Left renal cortex interstitium (tissue), 4 donors: ENCODE measurements at regions not wholly inside any gene's neighbourhood (a gene's known extent, or its start where the extent isn't known, plus 50 kb on each side); places are given as distances from the start of the nearest gene placed in this dataset.
"Not testable (repeated sequence)": the region's sequence is repeated elsewhere in the genome, so short reads cannot be mapped to it uniquely, and the experiment has no call there.

ENCODE experiments used
- DNase-seq, 4 donors: peaks; one replicate each; pipeline ENCODE4 v3.0.0-alpha.2; 2013; ENCODE audit warnings: low read depth in 4 of 4, low spot score in 2 of 4, missing footprints in 1 of 4

- DNase-seq = no peak
Measured at GRCh38 chr13:99747403-99747710, 224.2 kb downstream of the ZIC5 start.

GRCh38 chr13:99746637-99747402 lies 224.7 kb downstream of the ZIC5 start:
- peak in 1 of 4 donors; percentile 8 for DNase-seq

DNA sequence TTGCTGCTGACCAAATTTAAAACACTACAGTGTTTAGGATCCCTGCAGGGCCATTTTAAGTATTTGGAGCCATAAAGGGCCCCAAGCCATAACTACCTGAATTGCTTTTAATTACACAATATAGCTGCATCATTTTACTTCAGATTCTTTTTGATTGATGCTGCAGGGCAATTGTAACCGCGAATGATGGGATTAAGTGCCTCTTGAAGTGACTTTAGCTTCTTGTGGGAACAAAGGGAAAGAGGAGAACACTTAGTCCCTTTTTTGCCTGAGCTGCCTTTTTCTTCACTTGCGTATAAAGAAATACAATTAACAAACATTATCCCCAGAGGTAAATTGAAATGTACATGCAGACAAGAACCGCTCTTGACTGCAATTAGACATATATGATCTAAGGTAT lies 228.5 kb downstream of the ZIC5 start:
- no peak for DNase-seq

DNA sequence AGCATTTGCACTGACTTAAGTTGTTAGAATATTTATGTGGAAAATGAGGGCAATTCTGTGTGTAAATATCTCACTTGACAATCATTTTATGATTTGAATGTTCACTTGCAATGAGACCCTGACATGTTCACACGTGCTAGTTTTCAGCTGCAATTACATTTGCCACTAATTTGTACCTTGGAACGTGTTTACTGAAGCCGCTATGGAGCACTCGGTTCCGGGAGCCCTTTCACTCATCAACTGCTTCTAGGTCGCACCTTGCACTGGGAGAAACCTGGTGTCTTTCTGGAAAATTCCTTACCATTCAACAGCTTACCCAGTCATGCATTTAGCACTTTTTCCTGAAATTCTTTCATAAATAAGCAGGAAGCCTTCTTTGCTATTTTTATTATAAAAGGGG lies 229.6 kb downstream of the ZIC5 start:
- DNase-seq = no peak

DNA sequence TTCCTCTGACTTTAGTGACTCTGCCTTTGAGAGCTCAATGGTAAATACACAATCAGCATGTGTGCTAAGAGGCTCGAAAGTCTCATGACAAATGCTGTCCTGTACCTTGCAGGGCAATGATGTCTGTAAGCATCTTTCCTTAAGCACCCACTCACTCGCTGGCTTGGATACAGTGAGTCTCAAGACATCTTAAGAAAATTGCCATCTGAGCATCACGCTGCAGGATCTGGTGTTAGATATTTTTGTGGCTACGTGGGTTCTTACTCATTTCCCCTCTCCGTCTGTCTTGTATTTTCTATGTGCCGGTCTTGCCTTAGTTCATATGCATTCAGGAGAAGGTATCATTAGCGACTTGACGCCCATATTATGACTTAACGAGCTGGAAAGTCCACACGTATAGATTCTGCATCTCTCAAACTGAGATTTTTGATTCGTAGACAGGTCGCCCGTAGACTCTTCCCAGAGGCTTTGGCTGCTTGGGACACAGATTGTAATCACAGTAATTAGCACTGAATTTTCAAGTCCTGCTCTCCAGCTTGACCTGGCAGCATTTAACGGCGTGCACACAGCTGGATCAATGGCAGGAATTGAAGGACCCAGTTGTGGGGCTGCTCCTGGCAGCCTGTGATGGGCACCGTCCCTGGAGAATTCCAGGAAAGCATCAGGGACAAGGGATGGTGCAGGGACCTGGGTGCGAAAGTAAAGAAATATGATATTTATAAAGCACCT lies 231.2 kb downstream of the ZIC5 start:
- DNase-seq = no peak

GRCh38 chr13:99738626-99739025 lies 232.9 kb downstream of the ZIC5 start:
- DNase-seq = no peak

DNA sequence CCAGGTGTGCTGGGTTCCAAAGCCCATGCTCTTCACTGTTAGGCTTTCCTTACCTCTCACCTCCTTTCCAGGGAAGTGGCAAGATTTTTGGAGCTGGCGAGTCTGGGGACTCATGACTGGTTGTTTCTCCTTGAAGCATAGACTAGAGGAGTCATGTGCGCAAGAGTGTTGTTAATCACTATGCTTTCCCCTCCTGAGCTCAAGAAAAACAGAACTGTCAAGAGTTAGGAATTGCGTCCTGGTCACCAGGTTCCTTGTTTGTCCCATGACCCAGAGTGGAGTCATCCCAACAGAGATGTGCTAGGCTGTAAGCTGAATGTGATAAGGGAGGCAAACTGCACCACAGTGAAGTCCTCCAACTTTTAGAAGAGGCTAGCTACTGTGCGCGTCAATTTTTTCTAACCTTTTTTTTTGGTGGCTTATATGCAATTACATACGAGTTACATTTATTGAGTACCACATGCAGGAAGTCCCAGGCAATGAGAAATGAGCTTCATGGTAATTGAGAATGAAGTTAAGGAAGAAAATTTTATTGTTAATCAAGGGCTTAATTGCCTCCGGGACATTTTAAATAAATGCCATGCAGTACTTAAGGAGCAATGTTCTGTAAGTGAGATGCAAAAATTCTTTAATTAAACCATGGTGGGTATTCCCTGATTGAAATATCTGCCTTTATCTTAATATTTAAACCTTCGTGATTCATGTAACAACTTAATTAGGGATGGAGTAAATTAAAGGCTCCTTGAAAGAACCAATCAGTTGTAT lies 233.9 kb downstream of the ZIC5 start:
- no peak for DNase-seq

- DNase-seq = no peak
Measured at GRCh38 chr13:99736541-99736940, 235.0 kb downstream of the ZIC5 start.

GRCh38 chr13:99734013-99734693 lies 232.9 kb downstream of the TM9SF2 start:
- DNase-seq = no peak

GRCh38 chr13:99733346-99733745 lies 232.1 kb downstream of the TM9SF2 start:
- no peak for DNase-seq

- no peak for DNase-seq
Measured at GRCh38 chr13:99731747-99732146, 230.5 kb downstream of the TM9SF2 start.

GRCh38 chr13:99730403-99730802 lies 229.1 kb downstream of the TM9SF2 start:
- DNase-seq = no peak

DNA sequence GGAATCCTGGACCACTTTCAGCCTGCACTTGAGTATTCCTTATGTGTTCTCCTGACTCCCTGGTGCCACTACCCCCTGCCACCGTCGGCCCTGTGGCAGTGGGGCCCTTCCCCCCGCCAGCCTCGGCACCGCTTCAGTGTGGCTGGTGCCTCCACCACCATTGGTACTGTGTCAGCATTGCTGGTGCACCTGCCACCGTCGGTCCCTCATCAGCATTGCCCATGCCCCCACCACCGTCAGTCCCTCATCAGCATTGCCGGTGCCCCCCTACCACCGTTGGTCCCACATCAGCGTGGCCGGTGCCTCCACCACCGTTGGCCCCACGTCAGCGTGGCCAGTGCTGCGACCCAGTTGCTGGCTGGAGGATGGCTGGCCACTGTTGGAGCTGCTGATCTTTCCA lies 228.5 kb downstream of the TM9SF2 start:
- DNase-seq = no peak

DNA sequence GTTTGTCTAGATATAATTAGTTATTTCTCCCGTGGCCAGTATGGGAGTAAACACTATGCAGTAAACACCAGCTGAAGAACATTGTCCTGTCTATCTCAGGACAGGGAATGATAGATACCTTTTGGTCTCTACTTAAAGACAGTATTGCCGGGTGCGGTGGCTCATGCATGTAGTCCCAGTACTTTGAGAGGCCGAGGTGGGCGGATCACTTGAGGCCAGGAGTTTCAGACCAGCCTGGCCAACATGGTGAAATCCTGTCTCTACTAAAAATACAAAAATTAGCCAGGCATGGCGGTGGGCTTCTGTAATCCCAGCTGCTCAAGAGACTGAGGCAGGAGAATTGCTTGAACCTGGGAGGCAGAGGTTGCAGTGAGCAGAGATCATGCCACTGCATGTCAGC lies 226.4 kb downstream of the TM9SF2 start:
- not testable (repeated sequence) for DNase-seq

- no peak for DNase-seq
Measured at GRCh38 chr13:99726282-99726894, 225.1 kb downstream of the TM9SF2 start.

DNA sequence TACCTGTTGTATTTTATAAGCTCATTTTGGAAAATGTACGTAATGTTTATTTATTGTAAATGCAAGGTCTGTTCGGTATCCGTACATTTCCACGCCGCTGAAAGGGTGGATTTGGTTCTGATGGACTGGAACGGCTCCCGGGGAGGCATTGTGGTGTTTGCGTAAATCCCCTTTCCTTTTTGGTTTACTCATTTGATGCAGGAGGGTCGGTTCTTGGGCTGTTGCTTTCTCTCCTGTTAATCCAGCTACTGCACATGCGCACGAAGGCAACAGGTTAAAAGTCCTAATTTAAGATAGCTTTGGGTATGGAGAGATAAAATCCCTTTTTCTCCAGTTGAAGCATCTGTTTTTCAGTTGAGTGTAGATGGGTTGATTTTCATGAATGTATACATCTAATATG lies 224.4 kb downstream of the TM9SF2 start:
- no peak for DNase-seq

DNA sequence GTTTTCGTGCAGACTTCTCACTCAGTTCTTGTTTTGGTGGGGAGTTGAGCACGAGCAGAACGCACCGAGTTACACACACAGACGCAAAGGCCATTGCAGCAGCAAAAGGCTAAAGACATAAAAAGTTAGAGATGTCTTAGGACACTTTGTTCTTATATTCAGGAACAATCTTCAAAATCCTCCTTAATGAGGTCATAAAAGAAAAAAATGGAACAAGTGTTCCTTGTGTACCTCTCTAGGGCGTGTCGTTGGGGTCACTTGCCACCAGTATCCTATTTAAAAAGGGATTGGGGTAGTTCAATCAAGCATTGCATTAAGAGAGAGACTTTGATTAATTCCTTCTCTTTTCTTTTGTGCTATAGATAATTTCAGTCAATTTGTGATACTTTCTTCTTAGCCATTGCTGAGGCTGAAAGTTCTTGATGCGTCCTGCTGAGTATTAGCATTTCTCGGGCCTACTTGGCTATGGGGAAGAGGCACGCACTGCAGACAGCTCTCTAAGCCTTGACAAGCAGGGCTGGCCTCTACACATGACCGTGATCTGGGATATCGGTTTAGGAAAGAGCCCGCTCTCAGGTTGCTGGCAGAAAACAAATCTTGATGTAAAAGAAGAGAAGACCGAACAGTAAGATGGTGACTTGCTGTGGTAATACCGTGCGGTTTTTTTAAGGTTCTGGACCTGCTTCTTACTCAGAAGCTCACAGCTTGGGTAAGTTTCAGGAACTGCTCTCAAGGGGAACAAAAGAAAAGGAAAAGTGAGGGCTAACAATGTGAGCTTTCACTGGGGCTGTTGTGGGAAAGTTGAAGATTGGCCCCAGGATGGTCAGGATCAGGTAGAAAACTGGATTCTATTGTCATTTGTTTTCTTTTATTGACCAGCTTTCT lies 223.6 kb downstream of the TM9SF2 start:
- DNase-seq = no peak

- no peak for DNase-seq
Measured at GRCh38 chr13:99723878-99724277, 222.6 kb downstream of the TM9SF2 start.

- DNase-seq = no peak
Measured at GRCh38 chr13:99722931-99723330, 221.7 kb downstream of the TM9SF2 start.

DNA sequence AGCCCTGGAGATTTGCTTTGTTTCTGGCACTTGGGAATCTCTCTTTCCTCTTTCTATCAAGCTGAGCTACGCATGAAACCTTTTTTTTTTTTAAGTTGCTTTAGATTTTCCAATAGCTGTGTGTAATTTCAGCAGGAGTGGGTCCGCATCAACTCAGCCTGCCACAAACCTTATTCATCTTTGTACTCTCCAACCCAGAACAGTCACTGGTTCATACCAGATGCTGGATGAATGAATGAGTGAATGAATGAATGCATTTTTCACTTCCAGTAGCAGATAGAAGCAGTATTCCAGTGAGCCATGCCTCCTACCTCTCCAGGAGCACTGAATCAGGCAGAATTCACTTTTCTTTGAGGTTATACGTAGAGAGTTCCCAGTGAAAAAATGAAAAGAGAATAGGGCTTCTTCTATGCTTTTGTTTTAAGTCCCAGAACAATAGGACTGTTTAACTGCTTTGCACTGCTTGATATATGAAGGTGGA lies 221.1 kb downstream of the TM9SF2 start:
- no peak for DNase-seq
